ENCODE measurements at regions not wholly inside any gene's neighbourhood (a gene's known extent, or its start where the extent isn't known, plus 50 kb on each side); places are given as distances from the start of the nearest gene placed in this dataset.

GRCh38 chr13:61727767-61728166 is 312.1 kb upstream of the PCDH20 start:
- H3K4me1 ChIP-seq = no peaks in the 10 kb centered on the region
- no peak overlapping the region for H3K27ac ChIP-seq
- no peak for TF ChIP-seq POLR2A (IDR thresholded peaks at IDR 0.05)
- TF ChIP-seq, protein P1, sequence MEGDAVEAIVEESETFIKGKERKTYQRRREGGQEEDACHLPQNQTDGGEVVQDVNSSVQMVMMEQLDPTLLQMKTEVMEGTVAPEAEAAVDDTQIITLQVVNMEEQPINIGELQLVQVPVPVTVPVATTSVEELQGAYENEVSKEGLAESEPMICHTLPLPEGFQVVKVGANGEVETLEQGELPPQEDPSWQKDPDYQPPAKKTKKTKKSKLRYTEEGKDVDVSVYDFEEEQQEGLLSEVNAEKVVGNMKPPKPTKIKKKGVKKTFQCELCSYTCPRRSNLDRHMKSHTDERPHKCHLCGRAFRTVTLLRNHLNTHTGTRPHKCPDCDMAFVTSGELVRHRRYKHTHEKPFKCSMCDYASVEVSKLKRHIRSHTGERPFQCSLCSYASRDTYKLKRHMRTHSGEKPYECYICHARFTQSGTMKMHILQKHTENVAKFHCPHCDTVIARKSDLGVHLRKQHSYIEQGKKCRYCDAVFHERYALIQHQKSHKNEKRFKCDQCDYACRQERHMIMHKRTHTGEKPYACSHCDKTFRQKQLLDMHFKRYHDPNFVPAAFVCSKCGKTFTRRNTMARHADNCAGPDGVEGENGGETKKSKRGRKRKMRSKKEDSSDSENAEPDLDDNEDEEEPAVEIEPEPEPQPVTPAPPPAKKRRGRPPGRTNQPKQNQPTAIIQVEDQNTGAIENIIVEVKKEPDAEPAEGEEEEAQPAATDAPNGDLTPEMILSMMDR (IDR thresholded peaks at IDR 0.05) = no peak
- no peaks in the 10 kb centered on the region for H3K36me3 ChIP-seq (replicated peaks in 1 of 2; ENCODE audit: insufficient read depth in 1 of 2, low read depth in 2 of 2)
- WGBS, 2 donors = 10 to 22% methylated on average over 2 of the region's 2 CpGs
- no peaks in the 10 kb centered on the region for H3K27me3 ChIP-seq
- H3K4me3 ChIP-seq = no peak overlapping the region
- H3K9me3 ChIP-seq = no peaks in the 10 kb centered on the region
- ATAC-seq (no peak), DNase-seq (no peak)
- intact Hi-C loops (cut with DNase I) = no loop called here

- TF ChIP-seq POLR2A (IDR thresholded peaks at IDR 0.05) = no peak
- TF ChIP-seq, protein P1 (IDR thresholded peaks at IDR 0.05) = no peak
- intact Hi-C loops (cut with DNase I) = no loop called here
- H3K4me1 ChIP-seq = no peaks in the 10 kb centered on the region
- no peaks in the 10 kb centered on the region for H3K27me3 ChIP-seq
- no peaks in the 10 kb centered on the region for H3K36me3 ChIP-seq (replicated peaks in 1 of 2; ENCODE audit: insufficient read depth in 1 of 2, low read depth in 2 of 2)
- no peaks in the 10 kb centered on the region for H3K9me3 ChIP-seq
- ATAC-seq (no peak), DNase-seq (no peak)
- no peak overlapping the region for H3K4me3 ChIP-seq
- H3K27ac ChIP-seq = no peak overlapping the region
These were observed 310.2 kb upstream of the PCDH20 start for GRCh38 chr13:61725806-61726205.

DNA sequence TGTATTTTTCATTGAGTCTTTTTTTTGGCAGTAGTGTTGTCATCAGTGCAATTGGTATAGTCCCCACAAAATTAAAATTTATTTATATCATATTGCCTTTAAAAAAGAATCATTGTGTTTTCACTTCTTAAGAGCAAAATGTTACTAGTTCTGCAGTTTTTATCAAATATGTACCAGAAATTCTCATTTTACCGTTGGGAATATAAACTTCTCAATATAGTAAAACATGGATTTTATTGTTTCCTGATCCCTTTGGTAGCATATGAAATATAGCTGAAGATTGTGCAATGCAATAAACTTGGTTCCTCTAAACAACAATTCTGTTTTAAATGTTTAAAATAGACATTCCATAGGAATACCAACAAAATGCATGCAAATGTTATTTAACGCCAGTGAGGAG is 306.5 kb upstream of the PCDH20 start:
- ATAC-seq = no peak
- H3K36me3 ChIP-seq (replicated peaks in 1 of 2; ENCODE audit: insufficient read depth in 1 of 2, low read depth in 2 of 2) = no peaks in the 10 kb centered on the region
- H3K9me3 ChIP-seq = no peaks in the 10 kb centered on the region
- DNase-seq = no peak
- TF ChIP-seq, protein P1 (IDR thresholded peaks at IDR 0.05) = no peak
- TF ChIP-seq POLR2A (IDR thresholded peaks at IDR 0.05) = no peak
- no peak overlapping the region for H3K27ac ChIP-seq
- H3K4me3 ChIP-seq = no peak overlapping the region
- H3K27me3 ChIP-seq = no peaks in the 10 kb centered on the region
- intact Hi-C loops (cut with DNase I) = no loop called here
- H3K4me1 ChIP-seq = no peaks in the 10 kb centered on the region
- WGBS, 2 donors = 74 to 85% methylated on average over 2 of the region's 2 CpGs

- 0 to 18% methylated on average over 1 of the region's 1 CpG for WGBS, 2 donors
These were observed 297.0 kb upstream of the PCDH20 start for GRCh38 chr13:61712621-61713020.

DNA sequence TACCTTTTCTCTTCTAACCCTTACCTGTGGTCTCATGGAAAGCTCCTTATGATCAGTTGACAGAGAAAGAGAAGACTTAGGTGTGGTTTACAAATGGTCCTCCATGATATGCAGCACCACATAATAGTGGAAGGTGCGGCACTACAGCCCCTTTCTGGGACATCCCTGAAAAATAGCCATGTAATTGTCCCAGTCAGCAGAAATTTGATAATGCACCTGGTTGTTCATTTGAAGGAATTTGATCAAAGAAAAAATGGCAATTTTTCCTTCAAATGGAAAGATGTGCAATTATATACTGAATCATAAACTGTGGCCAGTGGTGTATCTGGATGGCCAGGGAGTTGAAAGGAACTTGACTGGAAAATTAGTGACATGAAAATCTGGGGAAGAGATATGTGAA is 293.6 kb upstream of the PCDH20 start:
- H3K9me3 ChIP-seq = no peaks in the 10 kb centered on the region
- TF ChIP-seq, protein P1 (IDR thresholded peaks at IDR 0.05) = no peak
- no peak for TF ChIP-seq POLR2A (IDR thresholded peaks at IDR 0.05)
- ATAC-seq (no peak), DNase-seq (no peak)
- WGBS, 2 donors = 86 to 89% methylated on average over 1 of the region's 1 CpG
- no peak overlapping the region for H3K4me3 ChIP-seq
- no peaks in the 10 kb centered on the region for H3K36me3 ChIP-seq (replicated peaks in 1 of 2; ENCODE audit: insufficient read depth in 1 of 2, low read depth in 2 of 2)
- intact Hi-C loops (cut with DNase I) = no loop called here
- no peak overlapping the region for H3K27ac ChIP-seq
- H3K4me1 ChIP-seq = no peaks in the 10 kb centered on the region
- H3K27me3 ChIP-seq = no peaks in the 10 kb centered on the region

More at GRCh38 chr13:61712621-61713020, 297.0 kb upstream of the PCDH20 start:
- DNase-seq (no peak), ATAC-seq (no peak)
- Histone ChIP-seq H3K27me3 (no peaks in the 10 kb centered on the region), H3K36me3 (replicated peaks in 1 of 2; ENCODE audit: insufficient read depth in 1 of 2, low read depth in 2 of 2) (no peaks in the 10 kb centered on the region), H3K27ac (no peak overlapping the region), H3K4me1 (no peaks in the 10 kb centered on the region), H3K4me3 (no peak overlapping the region), H3K9me3 (no peaks in the 10 kb centered on the region)
- intact Hi-C loops (cut with DNase I) = no loop called here
- no peak for TF ChIP-seq POLR2A (IDR thresholded peaks at IDR 0.05)
- TF ChIP-seq, protein P1 (IDR thresholded peaks at IDR 0.05) = no peak
